WTC11 (cell line): ENCODE measurements at regions not wholly inside any gene's neighbourhood (a gene's known extent, or its start where the extent isn't known, plus 50 kb on each side); places are given as distances from the start of the nearest gene placed in this dataset.

Experiments used
- ATAC-seq: fragments of 200-7000 bp; cut with Tn5 transposase; 2 replicates; pipeline ENCODE4 v1.10.0; 2021; ENCODE audit warnings: mild to moderate bottlenecking, moderate library complexity
- CTCF ChIA-PET: fragments of 300-600 bp; sonication (Branson Sonifier 250); formaldehyde crosslinking; loops from one replicate; lab custom pipeline; 2021; ENCODE audit warnings: antibody characterized with exemption; lab: Charles Lee
- POLR2A ChIA-PET: fragments of 350-600 bp; sonication (Branson Sonifier 250); formaldehyde crosslinking; loops from one replicate; lab custom pipeline; 2021; ENCODE audit warnings: antibody characterized with exemption; lab: Charles Lee
- DNase-seq: peaks from one replicate; pipeline ENCODE4 v3.0.0; 2021; ENCODE audit warnings: low spot score
- H3K27ac Mint-ChIP-seq: 2 replicates; pipeline ENCODE4 v1.8.0; 2021; ENCODE audit warnings: mixed read lengths
- H3K27me3 Mint-ChIP-seq: 2 replicates; pipeline ENCODE4 v1.8.0; 2021; ENCODE audit warnings: low read depth, mild to moderate bottlenecking, moderate library complexity, mixed read lengths
- H3K36me3 Mint-ChIP-seq: 2 replicates; pipeline ENCODE4 v1.8.0; 2021; ENCODE audit warnings: mixed read lengths
- H3K4me1 Mint-ChIP-seq: 2 replicates; pipeline ENCODE4 v1.8.0; 2022; ENCODE audit warnings: mixed read lengths
- H3K4me3 Mint-ChIP-seq: 2 replicates; pipeline ENCODE4 v1.8.0; 2021; ENCODE audit warnings: mild to moderate bottlenecking, moderate library complexity, mixed read lengths
- H3K9me3 Mint-ChIP-seq: 2 replicates; pipeline ENCODE4 v1.8.0; 2021; ENCODE audit warnings: mixed read lengths
- CDX4 ChIP-seq: fragments of 250-450 bp; sonication (Bioruptor Pico); IDR thresholded peaks from 2 replicates; pipeline ENCODE4 v1.9.0; 2021; ENCODE audit warnings: moderate library complexity, mild to moderate bottlenecking, inconsistent platforms, borderline replicate concordance
- E2F5 ChIP-seq: sonication (generic); formaldehyde crosslinking; IDR thresholded peaks from 2 replicates; pipeline ENCODE4 v1.8.1; 2022; ENCODE audit warnings: mild to moderate bottlenecking, moderate library complexity, missing genetic modification reagents
- EMX1 ChIP-seq: fragments of 250-450 bp; sonication (Bioruptor Pico); IDR thresholded peaks from 2 replicates; pipeline ENCODE4 v1.8.0; 2021; ENCODE audit warnings: mild to moderate bottlenecking
- FOXJ3 ChIP-seq: sonication (generic); formaldehyde crosslinking; IDR thresholded peaks from 2 replicates; pipeline ENCODE4 v1.9.0; 2021; ENCODE audit warnings: missing genetic modification reagents, mild to moderate bottlenecking, borderline replicate concordance
- FOXP4 ChIP-seq: sonication (generic); formaldehyde crosslinking; IDR thresholded peaks from 2 replicates; pipeline ENCODE4 v1.8.0; 2022; ENCODE audit warnings: mild to moderate bottlenecking, missing genetic modification reagents
- MLX ChIP-seq: sonication (generic); formaldehyde crosslinking; IDR thresholded peaks from 2 replicates; pipeline ENCODE4 v1.8.1; 2023; ENCODE audit warnings: mild to moderate bottlenecking, missing genetic modification reagents, moderate library complexity
- NFYB ChIP-seq: sonication (generic); formaldehyde crosslinking; conservative IDR thresholded peaks from 2 replicates; pipeline ENCODE4 v1.8.0; 2022; ENCODE audit warnings: low read depth, missing genetic modification reagents
- SMAD3 ChIP-seq: sonication (generic); formaldehyde crosslinking; IDR thresholded peaks from 2 replicates; pipeline ENCODE4 v1.8.0; 2022; ENCODE audit warnings: missing genetic modification reagents, mild to moderate bottlenecking, borderline replicate concordance
- SOX15 ChIP-seq: fragments of 250-450 bp; sonication (Bioruptor Pico); IDR thresholded peaks from 2 replicates; pipeline ENCODE4 v1.9.0; 2021; ENCODE audit warnings: mild to moderate bottlenecking
- ZMAT4 ChIP-seq: fragments of 250-450 bp; sonication (Bioruptor Pico); IDR thresholded peaks from 2 replicates; pipeline ENCODE4 v1.9.0; 2021; ENCODE audit warnings: mild to moderate bottlenecking
- ZNF138 ChIP-seq: sonication (generic); formaldehyde crosslinking; conservative IDR thresholded peaks from 2 replicates; pipeline ENCODE4 v1.8.1; 2022; ENCODE audit warnings: mild to moderate bottlenecking, moderate library complexity, missing genetic modification reagents
- ZNF263 ChIP-seq: sonication (generic); formaldehyde crosslinking; IDR thresholded peaks from 2 replicates; pipeline ENCODE4 v1.8.1; 2022; ENCODE audit warnings: low read depth, mild to moderate bottlenecking, moderate library complexity, missing genetic modification reagents
- ZNF281 ChIP-seq: sonication (generic); formaldehyde crosslinking; IDR thresholded peaks from 2 replicates; pipeline ENCODE4 v1.8.0; 2023; ENCODE audit warnings: mild to moderate bottlenecking, missing genetic modification reagents

GRCh38 chr20:4574356-4574690 lies 111.9 kb upstream of the PRNP start:
- POLR2A ChIA-PET = no interaction called here
- Mint-ChIP-seq H3K9me3 (peaks cover 11% of the 10 kb centered on the region), H3K4me1 (peaks cover 8% of the 10 kb centered on the region), H3K27ac (no peak overlapping the region), H3K4me3 (no peak overlapping the region), H3K36me3 (no peaks in the 10 kb centered on the region), H3K27me3 (peaks cover 3% of the 10 kb centered on the region; the same call in 1 of the 2 replicates)
- ATAC-seq (no peak), DNase-seq (no peak)
- CTCF ChIA-PET = no interaction called here
- no peak for TF ChIP-seq NFYB (CRISPR knock-in tag)
- no peak for TF ChIP-seq ZNF281 (CRISPR knock-in tag)
- TF ChIP-seq EMX1 = no peak
- TF ChIP-seq ZNF263 (CRISPR knock-in tag) = no peak
- no peak for TF ChIP-seq SOX15 (CRISPR knock-in tag)

- H3K9me3 Mint-ChIP-seq = peaks cover 16% of the 10 kb centered on the region
- H3K4me3 Mint-ChIP-seq = no peak overlapping the region
- no peak for TF ChIP-seq ZNF138 (CRISPR knock-in tag)
- TF ChIP-seq FOXP4 (CRISPR knock-in tag) = no peak
- no peak for TF ChIP-seq ZMAT4 (CRISPR knock-in tag)
- TF ChIP-seq SMAD3 (CRISPR knock-in tag) = no peak
- TF ChIP-seq FOXJ3 (CRISPR knock-in tag) = no peak
- TF ChIP-seq CDX4 (CRISPR knock-in tag) = no peak
- no peak for TF ChIP-seq MLX (CRISPR knock-in tag)
- TF ChIP-seq E2F5 = no peak
- peaks cover 9% of the 10 kb centered on the region for H3K4me1 Mint-ChIP-seq
- no peak for DNase-seq
- no peak; the same call in 1 of the 2 replicates for ATAC-seq
- peaks cover 3% of the 10 kb centered on the region; the same call in 1 of the 2 replicates for H3K27me3 Mint-ChIP-seq
- POLR2A ChIA-PET = no interaction called here
- CTCF ChIA-PET = no interaction called here
- no peaks in the 10 kb centered on the region for H3K36me3 Mint-ChIP-seq
- no peak overlapping the region for H3K27ac Mint-ChIP-seq
Measured at GRCh38 chr20:4573564-4574355, 112.5 kb upstream of the PRNP start.
